ENCODE measurements at regions not wholly inside any gene's neighbourhood (a gene's known extent, or its start where the extent isn't known, plus 50 kb on each side); places are given as distances from the start of the nearest gene placed in this dataset.

- TF ChIP-seq ZNF462 (CRISPR knock-in tag; IDR thresholded peaks at IDR 0.05): no peak
Measured at GRCh38 chr2:119059940-119060339, 98.6 kb downstream of the C1QL2 start (continued).

GRCh38 chr2:119059287-119059686 lies 99.3 kb downstream of the C1QL2 start:
- Histone ChIP-seq H3K9me2 (ENCODE audit: insufficient read depth) (0 out of 2 replicates have a peak, but pooled peaks cover 8% of the 10 kb centered on the region), H3K4me2 (no peak overlapping the region), H2AFZ (no peak overlapping the region), H3K36me3 (ENCODE audit: insufficient read depth) (no peaks in the 10 kb centered on the region; the same call in 1 of the 2 replicates), H3K27ac (ENCODE audit: low read depth) (no peak overlapping the region), H3K27me3 (ENCODE audit: insufficient read depth) (no peaks in the 10 kb centered on the region), H3K4me1 (ENCODE audit: insufficient read depth) (no peaks in the 10 kb centered on the region), H4K20me1 (replicated peaks; ENCODE audit: insufficient read depth) (no peaks in the 10 kb centered on the region), H3F3A (replicated peaks; ENCODE audit: low read depth) (no peaks in the 10 kb centered on the region), H3K4me3 (no peak overlapping the region), H3K79me2 (replicated peaks; ENCODE audit: insufficient read depth) (no peaks in the 10 kb centered on the region)
- H3K27me3 Mint-ChIP-seq (ENCODE audit: insufficient read depth, low read depth, poor library complexity): peaks cover 11% of the 10 kb centered on the region
- no peak overlapping the region for H3K4me3 Mint-ChIP-seq
- TF ChIP-seq NANOG (IDR thresholded peaks at IDR 0.05; ENCODE audit: borderline replicate concordance): no peak
- no peak for TF ChIP-seq CTCF (conservative IDR thresholded peaks at IDR 0.05; ENCODE audit: low read depth in 2 of 2)
- no peak for TF ChIP-seq EZH2 (IDR thresholded peaks at IDR 0.05; ENCODE audit: low read depth, unreplicated experiment)
- no peak for TF ChIP-seq REST (IDR thresholded peaks at IDR 0.05; ENCODE audit: unreplicated experiment)
- TF ChIP-seq STAT1 (IDR thresholded peaks at IDR 0.05; ENCODE audit: unreplicated experiment): no peak
- TF ChIP-seq ZNF114 (CRISPR knock-in tag; IDR thresholded peaks at IDR 0.05): no peak
- H3K9me3 Mint-ChIP-seq: peaks cover 10% of the 10 kb centered on the region; the same call in 2 of the 3 replicates
- no peaks in the 10 kb centered on the region for H3K4me1 Mint-ChIP-seq
- DNase-seq (ENCODE audit: low spot score) (no peak), ATAC-seq (no peak)
- H3K27ac Mint-ChIP-seq: no peak overlapping the region
- peaks cover 4% of the 10 kb centered on the region for H3K36me3 Mint-ChIP-seq (ENCODE audit: low read depth)

All from GM23338 (cell line).